ENCODE measurements at regions not wholly inside any gene's neighbourhood (a gene's known extent, or its start where the extent isn't known, plus 50 kb on each side); places are given as distances from the start of the nearest gene placed in this dataset.

- no peak overlapping the region for H3K4me2 ChIP-seq (ENCODE audit: extremely low read depth, insufficient read depth, low read length)
- H3K9me3 ChIP-seq (ENCODE audit: control insufficient read depth, insufficient read depth, low read depth, low read length): no peaks in the 10 kb centered on the region
- H3K27me3 ChIP-seq (ENCODE audit: control insufficient read depth, insufficient read depth, low read length): no peaks in the 10 kb centered on the region
- no peak for DNase-seq (ENCODE audit: low read depth in 2 of 2)
- H2AFZ ChIP-seq (ENCODE audit: low read length): no peak overlapping the region
- no peaks in the 10 kb centered on the region for H3K4me1 ChIP-seq (ENCODE audit: control insufficient read depth, extremely low read depth, insufficient read depth, low read length)
- H3K9ac ChIP-seq (ENCODE audit: insufficient read depth, low read length): no peak overlapping the region
- no peak overlapping the region for H3K27ac ChIP-seq (ENCODE audit: insufficient read depth, low read length)
- H3K4me3 ChIP-seq (replicated peaks in 1 of 4; ENCODE audit: control extremely low read depth in 1 of 4, insufficient read depth in 1 of 4, low read depth in 3 of 4, low read length in 4 of 4): no peak overlapping the region
- H4K20me1 ChIP-seq (ENCODE audit: control insufficient read depth, extremely low read depth, insufficient read depth, low read length): no peaks in the 10 kb centered on the region
- H3K36me3 ChIP-seq (ENCODE audit: control insufficient read depth, insufficient read depth, low read length): no peaks in the 10 kb centered on the region
- H3K79me2 ChIP-seq (ENCODE audit: control insufficient read depth, insufficient read depth, low read length): no peaks in the 10 kb centered on the region
- TF ChIP-seq EZH2 (IDR thresholded peaks at IDR 0.05; ENCODE audit: low read length, missing control alignments): no peak
- TF ChIP-seq CTCF (conservative IDR thresholded peaks at IDR 0.05 in 1 of 2, IDR thresholded peaks at IDR 0.05 in 1 of 2; ENCODE audit: low read depth in 1 of 2, low read length in 2 of 2): no peak
Measured at GRCh38 chr3:54028372-54028771, 94.0 kb upstream of the CACNA2D3 start.

GRCh38 chr3:54026543-54026942 lies 95.8 kb upstream of the CACNA2D3 start:
- Histone ChIP-seq H3K9ac (ENCODE audit: insufficient read depth, low read length) (no peak overlapping the region), H3K4me1 (ENCODE audit: control insufficient read depth, extremely low read depth, insufficient read depth, low read length) (no peaks in the 10 kb centered on the region), H3K27me3 (ENCODE audit: control insufficient read depth, insufficient read depth, low read length) (no peaks in the 10 kb centered on the region), H4K20me1 (ENCODE audit: control insufficient read depth, extremely low read depth, insufficient read depth, low read length) (no peaks in the 10 kb centered on the region), H2AFZ (ENCODE audit: low read length) (no peak overlapping the region), H3K9me3 (ENCODE audit: control insufficient read depth, insufficient read depth, low read depth, low read length) (no peaks in the 10 kb centered on the region), H3K79me2 (ENCODE audit: control insufficient read depth, insufficient read depth, low read length) (no peaks in the 10 kb centered on the region), H3K27ac (ENCODE audit: insufficient read depth, low read length) (no peak overlapping the region), H3K4me2 (ENCODE audit: extremely low read depth, insufficient read depth, low read length) (no peak overlapping the region), H3K4me3 (replicated peaks in 1 of 4; ENCODE audit: control extremely low read depth in 1 of 4, insufficient read depth in 1 of 4, low read depth in 3 of 4, low read length in 4 of 4) (no peak overlapping the region), H3K36me3 (ENCODE audit: control insufficient read depth, insufficient read depth, low read length) (no peaks in the 10 kb centered on the region)
- TF ChIP-seq EZH2 (IDR thresholded peaks at IDR 0.05; ENCODE audit: low read length, missing control alignments) (no peak), CTCF (conservative IDR thresholded peaks at IDR 0.05 in 1 of 2, IDR thresholded peaks at IDR 0.05 in 1 of 2; ENCODE audit: low read depth in 1 of 2, low read length in 2 of 2) (no peak)
- DNase-seq (ENCODE audit: low read depth in 2 of 2): no peak

- no peak for TF ChIP-seq CTCF (conservative IDR thresholded peaks at IDR 0.05 in 1 of 2, IDR thresholded peaks at IDR 0.05 in 1 of 2; ENCODE audit: low read depth in 1 of 2, low read length in 2 of 2)
- TF ChIP-seq EZH2 (IDR thresholded peaks at IDR 0.05; ENCODE audit: low read length, missing control alignments): no peak
- H3K9me3 ChIP-seq (ENCODE audit: control insufficient read depth, insufficient read depth, low read depth, low read length): no peaks in the 10 kb centered on the region
Measured at GRCh38 chr3:54021071-54021470, 101.3 kb upstream of the CACNA2D3 start.

More at GRCh38 chr3:54021071-54021470, 101.3 kb upstream of the CACNA2D3 start:
- Histone ChIP-seq H3K27me3 (ENCODE audit: control insufficient read depth, insufficient read depth, low read length) (no peaks in the 10 kb centered on the region), H3K4me3 (replicated peaks in 1 of 4; ENCODE audit: control extremely low read depth in 1 of 4, insufficient read depth in 1 of 4, low read depth in 3 of 4, low read length in 4 of 4) (no peak overlapping the region), H3K4me1 (ENCODE audit: control insufficient read depth, extremely low read depth, insufficient read depth, low read length) (no peaks in the 10 kb centered on the region), H3K27ac (ENCODE audit: insufficient read depth, low read length) (no peak overlapping the region), H4K20me1 (ENCODE audit: control insufficient read depth, extremely low read depth, insufficient read depth, low read length) (no peaks in the 10 kb centered on the region), H3K79me2 (ENCODE audit: control insufficient read depth, insufficient read depth, low read length) (no peaks in the 10 kb centered on the region), H3K9ac (ENCODE audit: insufficient read depth, low read length) (no peak overlapping the region), H3K4me2 (ENCODE audit: extremely low read depth, insufficient read depth, low read length) (no peak overlapping the region), H3K36me3 (ENCODE audit: control insufficient read depth, insufficient read depth, low read length) (no peaks in the 10 kb centered on the region), H2AFZ (ENCODE audit: low read length) (no peak overlapping the region)
- DNase-seq (ENCODE audit: low read depth in 2 of 2): no peak

Data from fibroblast of lung (primary cell).